ENCODE measurements at regions not wholly inside any gene's neighbourhood (a gene's known extent, or its start where the extent isn't known, plus 50 kb on each side); places are given as distances from the start of the nearest gene placed in this dataset.
"Not testable (repeated sequence)": the region's sequence is repeated elsewhere in the genome, so short reads cannot be mapped to it uniquely, and the experiment has no call there.

- H3K27me3 Mint-ChIP-seq: no peaks in the 10 kb centered on the region
- no peak overlapping the region for H3K4me3 Mint-ChIP-seq
- no peak overlapping the region for H3K27ac Mint-ChIP-seq
- no peaks in the 10 kb centered on the region for H3K9me3 Mint-ChIP-seq
- H3K36me3 Mint-ChIP-seq (ENCODE audit: low read depth): no peaks in the 10 kb centered on the region
- H3K4me1 Mint-ChIP-seq: no peaks in the 10 kb centered on the region
- ATAC-seq (replicated peaks): no peak
Observed at GRCh38 chr22:11253000-11253511, 4274.9 kb upstream of the OR11H1 start.

- not testable (repeated sequence) for H3K4me3 Mint-ChIP-seq; H3K27ac Mint-ChIP-seq; H3K36me3 Mint-ChIP-seq (ENCODE audit: low read depth); H3K9me3 Mint-ChIP-seq; H3K27me3 Mint-ChIP-seq; H3K4me1 Mint-ChIP-seq; ATAC-seq (replicated peaks)
Observed at GRCh38 chr22:11270981-11271380, 4257.0 kb upstream of the OR11H1 start.

GRCh38 chr22:11285116-11285838 is 4242.7 kb upstream of the OR11H1 start:
- not testable (repeated sequence) for H3K4me3 Mint-ChIP-seq; H3K27me3 Mint-ChIP-seq; H3K36me3 Mint-ChIP-seq (ENCODE audit: low read depth); H3K27ac Mint-ChIP-seq; ATAC-seq (replicated peaks); H3K4me1 Mint-ChIP-seq
- H3K9me3 Mint-ChIP-seq: peaks cover 23% of the 10 kb centered on the region

- H3K27ac Mint-ChIP-seq; H3K27me3 Mint-ChIP-seq; H3K4me3 Mint-ChIP-seq; H3K36me3 Mint-ChIP-seq (ENCODE audit: low read depth); H3K4me1 Mint-ChIP-seq; ATAC-seq (replicated peaks): not testable (repeated sequence)
- peaks cover 28% of the 10 kb centered on the region for H3K9me3 Mint-ChIP-seq
Observed at GRCh38 chr22:11285839-11286205, 4242.2 kb upstream of the OR11H1 start.

GRCh38 chr22:11288246-11289220 is 4239.5 kb upstream of the OR11H1 start:
- H3K27ac Mint-ChIP-seq; ATAC-seq (replicated peaks); H3K4me1 Mint-ChIP-seq; H3K36me3 Mint-ChIP-seq (ENCODE audit: low read depth); H3K4me3 Mint-ChIP-seq; H3K27me3 Mint-ChIP-seq: not testable (repeated sequence)
- H3K9me3 Mint-ChIP-seq: peaks cover 37% of the 10 kb centered on the region

GRCh38 chr22:11298126-11298893 is 4229.7 kb upstream of the OR11H1 start:
- H3K27me3 Mint-ChIP-seq; H3K4me3 Mint-ChIP-seq; H3K4me1 Mint-ChIP-seq; H3K36me3 Mint-ChIP-seq (ENCODE audit: low read depth); ATAC-seq (replicated peaks); H3K27ac Mint-ChIP-seq: not testable (repeated sequence)
- H3K9me3 Mint-ChIP-seq: peaks cover 30% of the 10 kb centered on the region

- not testable (repeated sequence) for H3K4me3 Mint-ChIP-seq; H3K27me3 Mint-ChIP-seq; H3K27ac Mint-ChIP-seq; H3K36me3 Mint-ChIP-seq (ENCODE audit: low read depth); ATAC-seq (replicated peaks); H3K4me1 Mint-ChIP-seq
- H3K9me3 Mint-ChIP-seq: peaks cover 50% of the 10 kb centered on the region
Observed at GRCh38 chr22:11302427-11302826, 4225.6 kb upstream of the OR11H1 start.

- H3K27ac Mint-ChIP-seq; ATAC-seq (replicated peaks); H3K4me3 Mint-ChIP-seq; H3K4me1 Mint-ChIP-seq; H3K36me3 Mint-ChIP-seq (ENCODE audit: low read depth); H3K27me3 Mint-ChIP-seq: not testable (repeated sequence)
- H3K9me3 Mint-ChIP-seq: peaks cover 52% of the 10 kb centered on the region
Observed at GRCh38 chr22:11302904-11303303, 4225.1 kb upstream of the OR11H1 start.

- not testable (repeated sequence) for ATAC-seq (replicated peaks); H3K36me3 Mint-ChIP-seq (ENCODE audit: low read depth)
- peaks cover 39% of the 10 kb centered on the region for H3K9me3 Mint-ChIP-seq
Observed at GRCh38 chr22:11305179-11305578, 4222.8 kb upstream of the OR11H1 start.

GRCh38 chr22:11306933-11307518 is 4221.0 kb upstream of the OR11H1 start:
- H3K27me3 Mint-ChIP-seq; H3K4me1 Mint-ChIP-seq; H3K4me3 Mint-ChIP-seq; H3K27ac Mint-ChIP-seq; H3K36me3 Mint-ChIP-seq (ENCODE audit: low read depth); ATAC-seq (replicated peaks): not testable (repeated sequence)
- peaks cover 42% of the 10 kb centered on the region for H3K9me3 Mint-ChIP-seq

More at GRCh38 chr22:11305179-11305578, 4222.8 kb upstream of the OR11H1 start:
- not testable (repeated sequence) for H3K27me3 Mint-ChIP-seq, H3K4me1 Mint-ChIP-seq, H3K27ac Mint-ChIP-seq, H3K4me3 Mint-ChIP-seq

GRCh38 chr22:11307998-11308397 is 4220.0 kb upstream of the OR11H1 start:
- ATAC-seq (replicated peaks): no peak
- H3K27ac Mint-ChIP-seq: no peak overlapping the region
- H3K4me1 Mint-ChIP-seq: no peaks in the 10 kb centered on the region
- no peaks in the 10 kb centered on the region for H3K27me3 Mint-ChIP-seq
- H3K4me3 Mint-ChIP-seq: no peak overlapping the region
- no peaks in the 10 kb centered on the region for H3K36me3 Mint-ChIP-seq (ENCODE audit: low read depth)
- peaks cover 36% of the 10 kb centered on the region for H3K9me3 Mint-ChIP-seq

- H3K27me3 Mint-ChIP-seq; ATAC-seq (replicated peaks); H3K36me3 Mint-ChIP-seq (ENCODE audit: low read depth); H3K4me1 Mint-ChIP-seq; H3K27ac Mint-ChIP-seq; H3K4me3 Mint-ChIP-seq: not testable (repeated sequence)
- H3K9me3 Mint-ChIP-seq: peaks cover 39% of the 10 kb centered on the region
Observed at GRCh38 chr22:11309777-11310176, 4218.2 kb upstream of the OR11H1 start.

- not testable (repeated sequence) for H3K27ac Mint-ChIP-seq; H3K36me3 Mint-ChIP-seq (ENCODE audit: low read depth); H3K27me3 Mint-ChIP-seq; ATAC-seq (replicated peaks); H3K4me1 Mint-ChIP-seq; H3K4me3 Mint-ChIP-seq
- H3K9me3 Mint-ChIP-seq: peaks cover 31% of the 10 kb centered on the region
Observed at GRCh38 chr22:11310647-11311046, 4217.3 kb upstream of the OR11H1 start.

GRCh38 chr22:11312640-11313039 is 4215.4 kb upstream of the OR11H1 start:
- peaks cover 17% of the 10 kb centered on the region for H3K9me3 Mint-ChIP-seq
- not testable (repeated sequence) for H3K4me1 Mint-ChIP-seq

More at GRCh38 chr22:11312640-11313039, 4215.4 kb upstream of the OR11H1 start:
- H3K4me3 Mint-ChIP-seq; H3K27ac Mint-ChIP-seq; H3K27me3 Mint-ChIP-seq; ATAC-seq (replicated peaks); H3K36me3 Mint-ChIP-seq (ENCODE audit: low read depth): not testable (repeated sequence)

All from activated T-helper 17 cell treated with anti-CD3 and anti-CD28 coated beads, Interleukin-2, amount 50 U/mL, for 72 hours (primary cell).